A549 (cell line): ENCODE measurements at regions not wholly inside any gene's neighbourhood (a gene's known extent, or its start where the extent isn't known, plus 50 kb on each side); places are given as distances from the start of the nearest gene placed in this dataset.
A peak's percentile ranks its signal among the peaks of the same experiment; 100 is the strongest.

ENCODE experiments used
- ATAC-seq, 2 experiments: fragments of 200-7000 bp in 1 of 2; fragments of >200 bp in 1 of 2; cut with Nextera tagmentation in 1 of 2; cut with Tn5 transposase in 1 of 2; 3 replicates each; pipeline versions ENCODE4 v1.8.0 to v1.9.1; 2018 to 2020; ENCODE audit warnings: mild to moderate bottlenecking in 1 of 2, moderate library complexity in 1 of 2
- CTCF ChIA-PET: fragments of 300-600 bp; sonication (Branson Sonifier 250); formaldehyde crosslinking; extraction: SDS; loops from one replicate; lab custom pipeline; 2021; ENCODE audit warnings: antibody characterized with exemption, inconsistent platforms; lab: Yijun Ruan, JAX
- POLR2A ChIA-PET: fragments of 350-600 bp; formaldehyde crosslinking; extraction: SDS; loops from one replicate; lab custom pipeline; 2021; ENCODE audit warnings: antibody characterized with exemption, inconsistent platforms; lab: Yijun Ruan, JAX
- DNase-seq, 2 experiments: peaks; one replicate each; pipeline versions ENCODE4 v3.0.0 to v3.0.0-alpha.2; 2011 to 2016; ENCODE audit warnings: low read depth in 1 of 2, low spot score in 1 of 2
- FAIRE-seq: peaks from 2 replicates; lab custom pipeline; 2011; peaks lifted over from hg19 to GRCh38; lab: Jason Lieb, UNC
- H3K27ac ChIP-seq, 2 experiments: fragments of >200 bp; sonication (Bioruptor Twin); formaldehyde crosslinking; 3 replicates each; pipeline ENCODE4 v1.5.1; 2016 to 2017
- H3K4me1 ChIP-seq: fragments of >200 bp; sonication (Bioruptor Twin); formaldehyde crosslinking; 3 replicates; pipeline ENCODE4 v1.6.1; 2016
- H3K4me2 ChIP-seq: fragments of >200 bp; sonication (Bioruptor Twin); formaldehyde crosslinking; 3 replicates; pipeline ENCODE4 v1.6.1; 2016
- H3K4me3 ChIP-seq: fragments of >200 bp; sonication (Bioruptor Twin); formaldehyde crosslinking; 3 replicates; pipeline ENCODE4 v1.5.1; 2016
- H3K9me3 ChIP-seq: fragments of >200 bp; sonication (Bioruptor Twin); formaldehyde crosslinking; 3 replicates; pipeline ENCODE4 v1.6.1; 2016
- ATOH8 ChIP-seq: fragments of 250-450 bp; sonication (Bioruptor Pico); IDR thresholded peaks from 2 replicates; pipeline ENCODE4 v1.5.0; 2020; ENCODE audit warnings: low read depth, mild to moderate bottlenecking, moderate library complexity
- BHLHE40 ChIP-seq: IDR thresholded peaks from 2 replicates; pipeline ENCODE4 v1.6.1; 2012; ENCODE audit warnings: low read depth, low read length, inconsistent platforms
- CHD2 ChIP-seq: fragments of 150-350 bp; IDR thresholded peaks from 2 replicates; pipeline ENCODE4 v1.6.1; 2014; ENCODE audit warnings: low read length; ENCODE audit not compliant: partially characterized antibody
- CTCF ChIP-seq: fragments of >200 bp; sonication (Bioruptor Twin); formaldehyde crosslinking; IDR thresholded peaks from 3 replicates; pipeline ENCODE4 v1.5.1; 2016
- EHMT2 ChIP-seq: fragments of 200-600 bp; sonication (generic); IDR thresholded peaks from 2 replicates; pipeline ENCODE4 v1.6.1; 2016; ENCODE audit warnings: antibody characterized with exemption, low read depth, mild to moderate bottlenecking, moderate library complexity
- HES2 ChIP-seq: fragments of >200 bp; sonication (Bioruptor Twin); formaldehyde crosslinking; IDR thresholded peaks from 2 replicates; pipeline ENCODE4 v1.6.1; 2016
- HMGXB4 ChIP-seq: fragments of 250-450 bp; sonication (Bioruptor Pico); IDR thresholded peaks from 2 replicates; pipeline ENCODE4 v1.5.0; 2021; ENCODE audit warnings: mild to moderate bottlenecking, moderate library complexity, borderline replicate concordance
- MAFK ChIP-seq: fragments of 450-650 bp; IDR thresholded peaks from 2 replicates; pipeline ENCODE4 v1.6.1; 2014; ENCODE audit not compliant: partially characterized antibody
- MAX ChIP-seq: IDR thresholded peaks from 2 replicates; pipeline ENCODE4 v1.6.1; 2012
- NFE2L2 ChIP-seq: fragments of 150-350 bp; conservative IDR thresholded peaks from 2 replicates; pipeline ENCODE4 v1.6.1; 2014; ENCODE audit warnings: low read length
- REST ChIP-seq: fragments of 200-600 bp; sonication (generic); IDR thresholded peaks from 2 replicates; pipeline ENCODE4 v1.6.1; 2016; ENCODE audit warnings: antibody characterized with exemption, mild to moderate bottlenecking, moderate library complexity
- TFCP2L1 ChIP-seq: fragments of 250-450 bp; sonication (Bioruptor Pico); IDR thresholded peaks from 2 replicates; pipeline ENCODE4 v1.5.0; 2021; ENCODE audit warnings: mild to moderate bottlenecking
- WGBS: methylation state at CpG from one replicate; pipeline ENCODE4 v1.1.6; 2017; ENCODE audit errors: missing lambda C conversion rate; 5-methylcytosine and 5-hydroxymethylcytosine counted together

- TF ChIP-seq CTCF (no peak), EHMT2 (no peak), MAX (no peak)
Observed at GRCh38 chr11:87398931-87399330, 361.2 kb downstream of the TMEM135 start (continued).

- Histone ChIP-seq H3K27ac (no peak overlapping the region), H3K9me3 (no peaks in the 10 kb centered on the region), H3K4me3 (no peak overlapping the region), H3K4me2 (no peak overlapping the region), H3K4me1 (no peaks in the 10 kb centered on the region)
- no peak for ATAC-seq
- ChIA-PET POLR2A (no interaction called here), CTCF (interaction anchor here (0.7 to 1.0 kb wide), 3 partner anchors 12 to 25 kb away, joined by 3 to 4 read pairs (median 4); no protein-coding TSS in a partner anchor)
- 49% methylated on average over 5 of the region's 5 CpGs for WGBS
- DNase-seq = no peak
- FAIRE-seq = no peak
- no peak for TF ChIP-seq TFCP2L1 (CRISPR knock-in tag)
- TF ChIP-seq MAFK = peak; percentile 84
- no peak for TF ChIP-seq CHD2
- TF ChIP-seq, all 56 proteins: peak for 1
Observed at GRCh38 chr11:87397011-87397865, 359.5 kb downstream of the TMEM135 start.

GRCh38 chr11:87394924-87395323 is 357.2 kb downstream of the TMEM135 start:
- no peak for ATAC-seq
- Histone ChIP-seq H3K4me3 (no peak overlapping the region), H3K27ac (no peak overlapping the region), H3K9me3 (no peaks in the 10 kb centered on the region), H3K4me2 (no peak overlapping the region), H3K4me1 (no peaks in the 10 kb centered on the region)
- ChIA-PET CTCF (interaction anchor here (1.3 kb wide), 1 partner anchor 26 kb away, joined by 5 read pairs; no protein-coding TSS in a partner anchor), POLR2A (no interaction called here)
- 10% methylated on average over 1 of the region's 1 CpG for whole genome bisulfite sequencing
- no peak for DNase-seq
- FAIRE-seq = no peak
- TF ChIP-seq NFE2L2 (no peak), REST (no peak), ATOH8 (CRISPR knock-in tag) (no peak), BHLHE40 (no peak), HMGXB4 (CRISPR knock-in tag) (no peak), HES2 (no peak)
